Fibroblast of pulmonary artery (primary cell): ENCODE measurements at regions not wholly inside any gene's neighbourhood (a gene's known extent, or its start where the extent isn't known, plus 50 kb on each side); places are given as distances from the start of the nearest gene placed in this dataset.

Source experiments
- DNase-seq: peaks from one replicate; pipeline ENCODE4 v3.0.0-alpha.2; 2010; ENCODE audit warnings: low read depth
- H3K4me3 ChIP-seq: replicated peaks from 2 replicates; pipeline ENCODE4 v1.5.1; 2011; ENCODE audit warnings: low read depth, mild to moderate bottlenecking, control low read depth, low read length, moderate library complexity
- TF ChIP-seq, protein P1 (sequence below): IDR thresholded peaks from 2 replicates; pipeline ENCODE4 v1.5.1; 2011; ENCODE audit warnings: mild to moderate bottlenecking, control low read depth, low read length, inconsistent platforms; ENCODE audit errors: missing control alignments

DNA sequence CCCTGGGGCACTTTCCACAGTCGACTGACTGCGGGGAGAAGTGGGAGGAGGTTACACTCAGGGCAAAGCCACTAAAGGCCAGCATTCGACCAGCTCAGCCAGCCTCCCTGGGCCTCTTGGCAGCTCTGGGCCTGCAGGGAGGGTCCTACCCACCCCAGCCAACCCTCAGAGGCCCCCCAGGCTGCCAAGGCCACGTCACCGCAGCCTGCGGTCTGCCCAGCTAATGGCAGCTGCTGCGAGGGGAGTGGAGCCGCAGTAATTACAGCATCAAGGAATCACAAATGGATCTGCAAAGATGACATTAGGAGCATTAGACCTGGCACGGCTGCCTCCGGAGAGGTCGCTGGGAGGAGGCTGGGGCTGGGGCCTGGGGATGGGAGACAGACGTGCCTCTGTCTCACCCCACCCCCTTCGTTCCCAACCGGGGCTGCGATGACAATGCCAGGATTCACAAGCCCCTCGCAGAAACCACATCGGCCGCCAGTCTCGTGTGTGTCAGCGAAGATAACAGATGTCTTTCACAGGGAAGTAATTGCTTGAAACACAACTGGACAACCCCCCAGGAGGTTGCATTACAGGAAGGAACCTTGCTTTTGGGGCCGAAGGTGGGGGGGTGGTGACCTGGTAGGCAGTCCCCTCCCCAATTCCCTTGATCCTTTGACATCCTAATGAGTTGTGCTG lies 367.6 kb downstream of the BCOR start:
- H3K4me3 ChIP-seq, result no peak overlapping the region
- TF ChIP-seq, protein P1, sequence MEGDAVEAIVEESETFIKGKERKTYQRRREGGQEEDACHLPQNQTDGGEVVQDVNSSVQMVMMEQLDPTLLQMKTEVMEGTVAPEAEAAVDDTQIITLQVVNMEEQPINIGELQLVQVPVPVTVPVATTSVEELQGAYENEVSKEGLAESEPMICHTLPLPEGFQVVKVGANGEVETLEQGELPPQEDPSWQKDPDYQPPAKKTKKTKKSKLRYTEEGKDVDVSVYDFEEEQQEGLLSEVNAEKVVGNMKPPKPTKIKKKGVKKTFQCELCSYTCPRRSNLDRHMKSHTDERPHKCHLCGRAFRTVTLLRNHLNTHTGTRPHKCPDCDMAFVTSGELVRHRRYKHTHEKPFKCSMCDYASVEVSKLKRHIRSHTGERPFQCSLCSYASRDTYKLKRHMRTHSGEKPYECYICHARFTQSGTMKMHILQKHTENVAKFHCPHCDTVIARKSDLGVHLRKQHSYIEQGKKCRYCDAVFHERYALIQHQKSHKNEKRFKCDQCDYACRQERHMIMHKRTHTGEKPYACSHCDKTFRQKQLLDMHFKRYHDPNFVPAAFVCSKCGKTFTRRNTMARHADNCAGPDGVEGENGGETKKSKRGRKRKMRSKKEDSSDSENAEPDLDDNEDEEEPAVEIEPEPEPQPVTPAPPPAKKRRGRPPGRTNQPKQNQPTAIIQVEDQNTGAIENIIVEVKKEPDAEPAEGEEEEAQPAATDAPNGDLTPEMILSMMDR, result no peak
- no peak for DNase-seq

DNA sequence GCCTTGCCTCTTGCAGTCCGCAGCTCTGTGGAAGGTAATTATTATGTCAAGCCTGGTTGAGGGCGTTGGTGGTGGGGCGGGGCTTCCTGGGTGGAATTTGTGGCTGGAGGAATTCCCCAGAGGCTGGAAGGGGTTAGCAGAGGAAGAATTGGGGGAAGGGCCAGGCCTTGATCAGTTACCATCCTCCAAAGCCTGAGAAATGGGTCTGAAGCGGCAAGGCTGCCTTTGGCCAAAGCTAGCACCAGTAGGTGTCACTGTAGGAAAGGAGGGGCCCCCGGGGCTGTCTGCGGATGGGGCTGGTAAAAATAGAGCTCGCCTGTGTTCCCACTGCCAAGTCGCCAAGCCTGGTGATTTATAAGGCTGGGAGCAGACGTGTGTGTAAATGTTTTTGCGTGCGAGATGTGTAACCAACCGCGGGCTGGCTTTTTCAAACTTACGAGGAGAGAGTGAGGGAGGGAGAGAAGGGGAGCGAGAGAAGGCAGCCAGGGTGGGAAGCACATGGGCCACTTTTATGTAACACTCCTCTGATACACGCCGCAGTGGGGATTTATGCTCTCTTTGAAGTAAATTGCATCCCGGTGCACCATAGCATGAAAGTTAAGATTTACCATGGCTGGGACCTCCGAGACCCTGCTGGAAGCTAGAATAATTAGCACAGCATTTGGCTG lies 367.0 kb downstream of the BCOR start:
- TF ChIP-seq, protein P1, result peak; percentile 54
- no peak overlapping the region for H3K4me3 ChIP-seq
- DNase-seq, result peak; percentile 83

DNA sequence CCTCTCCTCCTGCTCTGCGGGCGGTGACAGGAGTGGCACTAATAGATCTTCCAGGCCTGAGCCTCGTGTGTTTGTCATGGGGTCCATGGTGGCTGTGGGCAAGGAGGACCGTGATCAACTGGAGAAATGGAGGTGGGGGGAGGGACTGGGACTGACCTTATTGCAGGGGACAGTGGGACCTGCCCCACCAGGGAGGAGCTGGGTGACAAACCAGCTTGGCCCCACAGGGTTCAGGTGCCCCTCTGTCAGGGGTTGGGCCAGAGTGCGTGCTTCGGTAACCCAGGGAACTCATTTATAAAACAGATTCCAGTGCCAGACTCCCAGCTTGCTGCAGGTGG lies 366.5 kb downstream of the BCOR start:
- DNase-seq, result no peak
- no peak overlapping the region for H3K4me3 ChIP-seq
- TF ChIP-seq, protein P1, result no peak

DNA sequence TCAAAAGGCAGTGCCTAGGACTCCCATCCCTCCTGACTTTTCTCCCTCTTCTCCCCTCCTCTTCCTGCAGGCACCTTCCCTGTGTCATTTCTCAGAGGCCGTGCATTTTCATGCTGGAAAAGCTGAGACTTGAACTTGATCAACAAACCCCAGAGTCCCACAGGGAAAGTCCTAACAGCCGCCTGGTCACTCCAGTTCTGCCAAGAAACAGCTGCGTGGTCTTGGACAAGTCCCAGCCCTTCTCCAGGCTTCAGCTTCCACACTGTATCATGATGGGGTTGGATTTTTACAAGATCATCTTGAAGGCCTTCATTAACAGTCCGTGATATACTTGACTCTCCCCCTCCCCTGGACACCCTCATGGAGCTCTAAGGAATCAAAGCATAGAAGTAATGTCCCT lies 366.0 kb downstream of the BCOR start:
- no peak for DNase-seq
- H3K4me3 ChIP-seq, result no peak overlapping the region
- TF ChIP-seq, protein P1, result no peak

DNA sequence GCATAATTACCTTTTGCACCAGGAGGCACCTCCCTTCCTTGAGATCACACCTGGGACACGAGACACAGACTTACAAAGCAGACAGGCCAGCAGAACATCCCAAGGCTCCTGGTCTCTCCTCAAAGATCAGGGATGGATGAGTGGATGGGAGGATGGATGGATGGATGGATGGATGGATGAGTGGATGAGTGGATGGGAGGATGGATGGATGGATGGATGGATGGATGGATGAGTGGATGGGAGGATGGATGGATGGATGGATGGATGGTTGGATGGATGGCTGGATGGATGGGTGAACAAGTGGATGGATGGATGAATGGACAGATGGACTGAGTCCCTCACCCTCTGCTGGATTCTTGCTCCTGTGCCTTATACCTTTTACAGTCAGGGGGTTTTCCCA lies 364.0 kb downstream of the BCOR start:
- TF ChIP-seq, protein P1, result no peak
- no peak for DNase-seq
- H3K4me3 ChIP-seq, result no peak overlapping the region

DNA sequence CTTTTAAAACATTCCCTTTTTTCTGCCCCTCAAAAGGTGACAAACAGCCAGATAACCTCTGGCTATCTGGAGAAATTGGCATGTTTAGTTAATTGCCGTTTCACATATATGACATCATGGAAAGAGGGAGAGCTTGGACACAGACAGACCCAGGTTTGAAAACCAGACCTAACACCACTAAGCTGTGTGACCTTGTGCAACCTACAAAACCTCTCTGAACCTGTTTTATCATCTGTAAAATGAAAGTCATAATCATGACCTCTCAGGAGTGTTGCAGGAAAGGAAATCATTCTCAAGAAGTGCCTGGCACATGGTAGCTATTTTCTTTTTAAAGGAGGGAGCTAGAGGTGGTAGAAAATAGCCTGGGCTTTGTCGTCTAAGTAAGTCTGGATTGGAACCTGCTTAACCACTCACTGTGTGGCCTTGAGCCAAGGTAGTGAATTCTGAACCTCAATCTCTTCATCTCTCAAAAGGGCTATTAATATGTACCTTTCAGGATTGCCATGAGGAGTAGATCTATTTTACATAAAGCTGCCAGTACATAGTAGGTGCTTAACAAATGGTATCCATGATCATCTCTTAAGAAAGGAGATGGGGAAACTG lies 363.5 kb downstream of the BCOR start:
- no peak overlapping the region for H3K4me3 ChIP-seq
- no peak for DNase-seq
- TF ChIP-seq, protein P1, result no peak
